Activated T-cell treated with anti-CD3 and anti-CD28 coated beads, Interleukin-2, amount 50 U/mL, for 24 hours (primary cell): ENCODE measurements at regions not wholly inside any gene's neighbourhood (a gene's known extent, or its start where the extent isn't known, plus 50 kb on each side); places are given as distances from the start of the nearest gene placed in this dataset.
"Not testable (repeated sequence)": the region's sequence is repeated elsewhere in the genome, so short reads cannot be mapped to it uniquely, and the experiment has no call there.

ENCODE experiments used
- DNase-seq: peaks from one replicate; pipeline ENCODE4 v3.0.0-alpha.2; 2020
- H3K27ac Mint-ChIP-seq: 2 replicates; pipeline ENCODE4 v1.8.0; 2020; ENCODE audit warnings: mild to moderate bottlenecking, mixed read lengths
- H3K27me3 Mint-ChIP-seq: 2 replicates; pipeline ENCODE4 v1.8.0; 2020; ENCODE audit warnings: mixed read lengths
- H3K36me3 Mint-ChIP-seq: 2 replicates; pipeline ENCODE4 v1.8.0; 2020; ENCODE audit warnings: low read depth, mixed read lengths
- H3K4me1 Mint-ChIP-seq: 2 replicates; pipeline ENCODE4 v1.8.0; 2020; ENCODE audit warnings: low read depth, mixed read lengths
- H3K4me3 Mint-ChIP-seq: 2 replicates; pipeline ENCODE4 v1.8.0; 2020; ENCODE audit warnings: mild to moderate bottlenecking, moderate library complexity, mixed read lengths
- H3K9me3 Mint-ChIP-seq: 2 replicates; pipeline ENCODE4 v1.8.0; 2020; ENCODE audit warnings: mixed read lengths

DNA sequence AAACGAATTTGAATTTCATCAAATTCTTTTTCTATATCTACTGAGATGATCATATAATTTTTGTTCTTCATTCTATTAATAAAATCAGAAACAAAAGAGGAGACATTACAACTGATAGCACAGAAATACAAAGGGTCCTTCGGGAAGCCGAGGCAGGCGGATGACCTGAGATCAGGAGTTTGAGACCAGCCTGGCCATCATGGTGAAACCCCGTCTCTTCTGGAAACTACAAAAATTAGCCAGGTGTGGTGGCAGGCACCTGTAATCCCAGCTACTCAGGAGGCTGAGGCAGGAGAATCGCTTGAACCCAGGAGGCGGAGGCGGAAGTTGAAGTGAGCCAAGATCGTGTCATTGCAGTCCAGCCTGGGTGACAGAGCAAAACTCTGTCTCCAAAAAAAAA lies 113.4 kb downstream of the PMAIP1 start:
- H3K4me1 Mint-ChIP-seq, H3K27ac Mint-ChIP-seq, H3K4me3 Mint-ChIP-seq, H3K9me3 Mint-ChIP-seq, DNase-seq, H3K36me3 Mint-ChIP-seq: not testable (repeated sequence)
- peaks cover 12% of the 10 kb centered on the region for H3K27me3 Mint-ChIP-seq

DNA sequence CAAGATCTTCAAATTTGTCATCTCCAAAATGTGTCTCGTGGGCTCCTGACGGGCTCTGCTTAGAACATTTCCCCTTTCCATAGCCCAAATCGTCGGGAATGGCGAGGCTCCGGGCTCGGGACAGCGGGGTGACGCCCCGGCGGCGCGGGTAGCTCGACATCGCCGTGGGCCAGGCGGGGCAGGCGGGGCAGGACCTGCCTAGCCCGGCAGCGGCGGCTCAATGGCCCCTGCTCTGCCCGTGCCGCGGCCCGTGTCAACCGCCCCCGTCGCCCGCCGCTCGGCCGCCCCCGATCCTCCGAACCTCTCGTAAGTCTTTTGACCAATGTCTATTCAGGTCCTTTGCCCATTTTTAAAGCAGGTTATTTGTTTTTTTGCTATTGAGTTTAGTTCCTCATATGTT lies 111.2 kb downstream of the PMAIP1 start:
- Mint-ChIP-seq H3K27me3 (peaks cover 12% of the 10 kb centered on the region), H3K9me3 (no peaks in the 10 kb centered on the region)

DNA sequence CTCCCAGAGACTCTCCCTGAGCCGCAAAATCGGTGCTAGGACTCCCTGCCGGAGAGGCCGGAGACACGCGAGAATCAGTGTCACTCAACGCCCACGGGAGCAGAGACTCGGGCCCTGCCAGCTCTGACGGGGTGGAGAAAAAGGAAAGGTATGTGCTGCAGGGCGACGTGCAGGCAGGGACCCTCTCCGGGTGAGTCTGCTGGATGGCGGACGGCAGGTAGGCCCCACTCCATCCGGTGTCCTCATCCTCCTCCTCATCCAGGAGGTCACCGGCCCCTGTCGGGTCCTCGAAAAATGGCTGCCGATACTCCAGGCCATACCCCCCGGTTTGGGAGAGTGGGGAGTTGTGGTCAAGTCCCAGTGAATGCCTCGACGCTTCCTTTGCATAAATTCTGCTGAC lies 110.7 kb downstream of the PMAIP1 start:
- no peak overlapping the region for H3K27ac Mint-ChIP-seq
- H3K4me3 Mint-ChIP-seq: no peak overlapping the region
- no peaks in the 10 kb centered on the region for H3K36me3 Mint-ChIP-seq
- H3K27me3 Mint-ChIP-seq: peaks cover 14% of the 10 kb centered on the region
- DNase-seq: no peak
- no peaks in the 10 kb centered on the region for H3K9me3 Mint-ChIP-seq
- H3K4me1 Mint-ChIP-seq: no peaks in the 10 kb centered on the region

More for the DNA sequence above, 111.2 kb downstream of the PMAIP1 start:
- Mint-ChIP-seq H3K27ac (no peak overlapping the region), H3K36me3 (no peaks in the 10 kb centered on the region), H3K4me1 (no peaks in the 10 kb centered on the region), H3K4me3 (no peak overlapping the region)
- no peak for DNase-seq

DNA sequence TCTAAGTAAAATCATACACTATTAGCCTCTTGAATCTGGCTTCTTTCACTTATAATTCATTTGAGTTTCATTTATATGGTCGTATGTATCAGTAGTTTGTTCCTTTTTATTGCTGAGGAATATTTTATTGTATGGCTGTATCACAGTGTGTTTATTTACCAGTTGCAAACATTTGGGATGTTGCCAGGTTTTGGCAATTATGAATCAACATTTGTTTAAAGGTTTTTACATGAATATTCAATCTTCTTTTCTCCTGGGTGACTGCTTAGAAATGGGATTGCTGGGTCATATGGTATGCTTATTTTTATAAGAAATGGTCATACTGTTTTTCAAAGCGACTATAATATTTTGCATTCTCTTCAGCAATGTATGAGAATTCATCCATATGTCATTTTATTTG lies 107.9 kb downstream of the PMAIP1 start:
- Mint-ChIP-seq H3K4me3 (no peak overlapping the region), H3K9me3 (no peaks in the 10 kb centered on the region), H3K4me1 (no peaks in the 10 kb centered on the region), H3K27me3 (peaks cover 14% of the 10 kb centered on the region), H3K27ac (no peak overlapping the region), H3K36me3 (no peaks in the 10 kb centered on the region)
- no peak for DNase-seq

DNA sequence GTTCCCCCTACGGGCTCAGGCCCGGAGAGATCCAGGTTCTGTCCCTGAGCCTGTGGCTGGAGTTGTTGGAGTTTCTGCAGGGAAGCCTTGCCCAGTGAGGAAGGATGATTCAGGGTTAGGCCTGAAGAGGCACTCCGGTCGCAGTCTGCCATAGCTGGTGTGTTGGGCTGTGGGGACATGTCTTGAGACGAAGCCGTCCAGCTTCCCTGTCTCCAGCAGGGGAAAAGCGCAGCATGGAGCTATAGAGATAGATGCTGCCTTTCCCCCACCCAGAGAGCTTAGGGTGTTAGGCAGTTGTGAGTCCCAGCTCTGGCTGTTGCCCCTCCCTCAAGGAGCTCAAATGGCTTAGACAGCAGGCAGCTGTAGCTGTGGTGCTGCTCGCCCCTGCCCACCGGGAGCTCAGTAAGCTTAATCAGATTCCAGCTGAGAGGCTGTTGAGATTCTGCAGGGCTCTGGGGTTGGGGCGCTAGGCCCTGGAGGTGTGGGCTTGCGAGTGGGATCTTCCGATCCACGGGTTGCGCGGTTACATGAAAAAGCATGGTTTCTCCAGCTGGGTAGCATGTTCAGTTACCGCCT lies 103.9 kb downstream of the PMAIP1 start:
- no peak for DNase-seq
- Mint-ChIP-seq H3K36me3 (no peaks in the 10 kb centered on the region), H3K4me1 (no peaks in the 10 kb centered on the region), H3K9me3 (no peaks in the 10 kb centered on the region), H3K4me3 (no peak overlapping the region), H3K27me3 (peaks cover 31% of the 10 kb centered on the region), H3K27ac (no peak overlapping the region)

DNA sequence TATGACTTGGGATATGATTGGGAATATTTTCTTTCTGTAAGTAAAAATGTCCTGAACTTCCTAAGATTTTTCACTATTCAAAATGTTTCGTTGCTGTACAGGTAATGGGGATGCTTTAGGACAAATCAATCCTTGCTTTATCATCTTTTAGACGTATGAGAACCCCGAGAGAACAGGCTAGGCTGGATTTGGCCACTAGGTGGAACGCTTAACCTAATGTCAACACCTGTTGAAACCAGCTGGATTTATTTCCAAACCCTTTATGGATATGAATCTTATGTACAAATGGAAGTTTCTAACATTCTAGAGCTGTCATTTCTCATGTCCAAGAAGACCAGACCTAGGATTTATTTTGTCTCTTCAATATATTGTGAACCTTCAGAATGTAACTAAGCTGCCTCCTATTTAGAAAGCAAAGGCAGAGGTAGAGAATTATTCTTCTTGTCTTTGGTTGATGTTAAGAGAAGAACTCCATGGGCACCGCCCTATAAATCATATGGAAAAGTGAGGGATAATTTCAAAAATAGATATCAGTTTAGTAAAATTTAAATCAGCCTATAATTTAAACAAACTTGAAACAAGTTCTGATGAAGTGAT lies 96.7 kb downstream of the PMAIP1 start:
- no peak for DNase-seq
- Mint-ChIP-seq H3K4me1 (no peaks in the 10 kb centered on the region), H3K27ac (no peak overlapping the region), H3K27me3 (peaks cover 56% of the 10 kb centered on the region), H3K4me3 (no peak overlapping the region), H3K9me3 (no peaks in the 10 kb centered on the region), H3K36me3 (no peaks in the 10 kb centered on the region)

DNA sequence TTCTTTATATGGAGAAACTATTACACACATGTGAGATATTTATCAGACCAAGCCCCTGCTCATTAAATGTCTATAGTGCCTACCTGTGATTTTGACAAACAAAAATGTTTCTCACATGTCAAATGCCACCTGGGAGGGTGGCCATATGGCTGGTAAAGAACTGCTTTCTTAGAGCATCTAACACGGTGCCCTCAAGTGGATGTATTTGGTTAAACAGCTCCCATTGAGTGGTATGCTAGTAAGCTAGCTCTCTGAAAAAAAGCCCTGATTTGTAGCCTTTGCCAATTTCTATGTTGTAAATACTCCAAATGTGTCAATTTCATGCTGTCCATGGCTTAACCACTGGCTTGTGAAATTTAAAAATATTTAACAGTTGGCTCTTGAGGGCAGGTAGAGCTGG lies 94.6 kb downstream of the PMAIP1 start:
- Mint-ChIP-seq H3K4me3 (no peak overlapping the region), H3K9me3 (no peaks in the 10 kb centered on the region), H3K36me3 (no peaks in the 10 kb centered on the region), H3K27me3 (peaks cover 52% of the 10 kb centered on the region), H3K27ac (no peak overlapping the region), H3K4me1 (no peaks in the 10 kb centered on the region)
- DNase-seq: no peak

DNA sequence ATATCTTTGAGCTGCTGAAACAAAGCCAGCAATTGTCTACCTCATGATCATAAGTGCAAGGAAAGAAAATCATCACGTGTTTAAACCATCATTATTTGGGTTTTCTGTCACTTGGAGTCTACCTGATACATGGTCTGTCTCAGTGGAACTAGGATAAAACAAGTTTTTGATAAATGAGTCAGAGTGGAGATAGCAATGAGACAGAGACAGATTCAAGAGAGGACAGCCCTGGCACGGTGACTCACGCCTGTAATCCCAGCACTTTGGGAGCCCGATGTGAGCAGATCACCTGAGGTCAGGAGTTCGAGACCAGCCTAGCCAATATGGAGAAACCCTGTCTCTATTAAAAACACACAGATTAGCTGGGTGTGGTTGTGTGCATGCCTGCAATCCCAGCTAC lies 93.8 kb downstream of the PMAIP1 start:
- peaks cover 57% of the 10 kb centered on the region for H3K27me3 Mint-ChIP-seq
- no peak overlapping the region for H3K27ac Mint-ChIP-seq
- no peak overlapping the region for H3K4me3 Mint-ChIP-seq
- no peaks in the 10 kb centered on the region for H3K36me3 Mint-ChIP-seq
- H3K4me1 Mint-ChIP-seq: no peaks in the 10 kb centered on the region
- DNase-seq: no peak
- H3K9me3 Mint-ChIP-seq: no peaks in the 10 kb centered on the region

DNA sequence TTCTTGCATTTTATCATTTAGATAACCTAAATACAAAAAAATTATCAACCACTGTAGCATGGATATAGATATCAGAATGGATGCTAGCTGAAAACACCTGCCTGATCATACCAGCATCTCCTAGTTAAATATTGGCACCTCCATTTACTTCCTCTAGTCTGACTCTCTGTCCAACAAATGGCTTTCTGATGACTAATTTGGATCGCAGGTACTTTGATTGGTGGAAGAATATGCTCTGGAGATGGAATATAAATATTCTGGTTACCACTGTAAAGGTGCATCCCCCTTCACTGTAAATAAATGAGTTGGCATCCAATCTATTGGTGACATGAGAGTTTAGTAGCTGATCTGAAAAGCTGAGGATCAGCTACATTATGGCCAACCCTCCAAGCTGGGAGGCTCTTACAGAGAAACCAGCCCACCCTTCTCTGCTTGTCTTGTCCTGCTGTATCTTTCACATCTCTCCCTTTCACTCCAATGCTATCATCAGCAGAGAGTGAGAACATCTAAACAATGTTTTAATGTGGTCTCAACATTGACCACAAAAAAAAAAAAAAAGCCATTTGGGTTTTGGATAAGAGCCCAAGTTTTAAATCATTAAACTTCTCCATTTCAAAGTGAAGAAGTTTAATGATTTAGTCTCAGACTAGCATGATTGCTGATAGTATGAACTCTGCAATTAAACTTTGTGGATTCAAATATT lies 90.5 kb downstream of the PMAIP1 start:
- no peaks in the 10 kb centered on the region for H3K36me3 Mint-ChIP-seq
- no peak for DNase-seq
- no peak overlapping the region for H3K27ac Mint-ChIP-seq
- no peak overlapping the region for H3K4me3 Mint-ChIP-seq
- H3K27me3 Mint-ChIP-seq: peaks cover 37% of the 10 kb centered on the region
- no peaks in the 10 kb centered on the region for H3K4me1 Mint-ChIP-seq
- H3K9me3 Mint-ChIP-seq: no peaks in the 10 kb centered on the region

DNA sequence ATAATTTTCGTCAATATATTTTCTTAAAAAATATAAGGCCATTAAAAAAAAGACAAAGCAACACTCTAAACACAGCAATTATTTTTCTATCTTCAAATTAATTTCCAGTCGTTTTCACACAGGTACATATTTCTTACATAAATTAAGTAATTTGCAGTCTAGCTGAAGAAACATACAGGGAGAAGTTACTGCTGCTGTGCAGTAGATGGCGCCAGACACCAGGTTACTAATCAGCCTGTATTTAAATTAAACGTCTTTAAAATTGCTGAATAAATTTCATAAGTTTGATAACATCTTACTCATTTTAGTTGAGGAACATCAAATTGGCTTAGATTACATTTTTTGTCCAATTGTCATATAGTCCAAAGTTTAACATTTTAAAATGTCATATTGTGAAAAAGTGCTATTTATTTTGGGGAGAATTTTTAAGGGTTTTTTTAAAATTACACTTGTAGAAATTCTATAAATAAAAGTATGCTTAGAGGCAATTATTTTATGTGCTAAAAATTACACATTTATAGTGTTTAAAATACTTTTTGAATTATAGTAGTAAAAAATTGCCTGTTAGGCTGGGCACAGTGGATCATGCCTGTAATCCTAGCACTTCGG lies 88.4 kb downstream of the PMAIP1 start:
- Mint-ChIP-seq H3K4me3 (no peak overlapping the region), H3K27me3 (peaks cover 24% of the 10 kb centered on the region), H3K9me3 (no peaks in the 10 kb centered on the region), H3K27ac (no peak overlapping the region), H3K36me3 (no peaks in the 10 kb centered on the region), H3K4me1 (no peaks in the 10 kb centered on the region)
- peak; percentile 45 for DNase-seq

DNA sequence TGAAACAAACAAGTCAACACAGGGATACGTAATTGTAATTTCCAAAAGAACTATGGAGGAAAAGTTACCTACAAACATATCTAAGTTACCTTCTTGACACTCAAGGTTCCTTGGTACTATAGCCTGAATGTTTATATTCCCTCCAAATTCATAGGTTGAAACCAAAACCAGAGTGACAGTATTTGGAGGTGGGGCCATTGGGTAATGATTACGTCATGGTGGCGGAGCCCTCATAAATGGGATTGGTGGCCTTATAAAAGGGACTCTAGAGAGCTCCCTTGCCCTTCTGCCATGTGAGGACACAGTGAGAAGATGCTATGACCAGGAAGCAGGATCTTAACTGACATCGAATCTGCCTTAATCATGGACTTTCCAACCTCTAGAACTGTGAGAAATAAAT lies 87.3 kb downstream of the PMAIP1 start:
- Mint-ChIP-seq H3K4me1 (no peaks in the 10 kb centered on the region), H3K27me3 (peaks cover 16% of the 10 kb centered on the region), H3K27ac (no peak overlapping the region), H3K9me3 (no peaks in the 10 kb centered on the region), H3K4me3 (no peak overlapping the region), H3K36me3 (no peaks in the 10 kb centered on the region)
- DNase-seq: no peak

DNA sequence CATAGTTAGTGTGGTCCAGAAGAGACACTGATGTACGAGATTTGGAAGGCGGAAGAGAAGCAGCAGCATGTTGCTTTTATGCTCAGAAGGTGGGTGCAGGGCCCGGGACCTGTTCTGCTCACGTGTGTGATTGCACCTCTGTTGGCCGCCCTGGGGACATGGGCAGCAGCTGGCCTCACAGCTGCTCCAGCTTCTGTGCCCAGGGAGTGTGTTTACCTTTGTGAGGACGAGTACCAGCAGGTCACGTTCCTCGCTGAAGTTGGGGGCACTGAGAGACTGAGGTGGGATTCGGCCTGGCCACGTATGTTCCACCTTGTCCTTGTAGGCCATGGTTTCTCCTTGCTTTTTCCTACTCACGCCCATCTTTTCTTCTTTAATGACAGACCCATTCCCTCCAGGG lies 86.3 kb downstream of the PMAIP1 start:
- Mint-ChIP-seq H3K9me3 (no peaks in the 10 kb centered on the region), H3K27me3 (peaks cover 13% of the 10 kb centered on the region), H3K4me3 (no peak overlapping the region), H3K4me1 (no peaks in the 10 kb centered on the region), H3K27ac (no peak overlapping the region), H3K36me3 (no peaks in the 10 kb centered on the region)
- DNase-seq: no peak

DNA sequence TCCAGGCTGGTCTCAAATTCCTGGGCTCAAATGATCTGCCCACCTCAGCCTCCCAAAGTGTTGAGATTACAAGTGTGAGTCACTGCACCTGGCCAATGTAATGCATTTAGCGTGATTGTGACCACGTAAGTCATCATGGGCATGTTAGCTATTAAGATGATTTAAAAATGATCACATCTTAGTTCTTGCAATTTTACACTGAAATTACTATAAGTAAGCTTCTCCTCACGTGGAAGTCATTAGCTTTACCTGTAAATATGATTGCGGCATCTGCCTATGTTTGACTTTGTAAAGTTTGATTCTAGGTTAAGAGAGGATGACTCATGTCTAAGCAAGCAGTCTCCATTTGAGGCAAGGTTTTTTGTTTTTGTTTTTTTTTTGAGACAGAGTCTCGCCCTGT lies 85.5 kb downstream of the PMAIP1 start:
- Mint-ChIP-seq H3K4me3 (no peak overlapping the region), H3K27ac (no peak overlapping the region), H3K36me3 (no peaks in the 10 kb centered on the region), H3K9me3 (no peaks in the 10 kb centered on the region), H3K27me3 (peaks cover 11% of the 10 kb centered on the region), H3K4me1 (no peaks in the 10 kb centered on the region)
- no peak for DNase-seq

DNA sequence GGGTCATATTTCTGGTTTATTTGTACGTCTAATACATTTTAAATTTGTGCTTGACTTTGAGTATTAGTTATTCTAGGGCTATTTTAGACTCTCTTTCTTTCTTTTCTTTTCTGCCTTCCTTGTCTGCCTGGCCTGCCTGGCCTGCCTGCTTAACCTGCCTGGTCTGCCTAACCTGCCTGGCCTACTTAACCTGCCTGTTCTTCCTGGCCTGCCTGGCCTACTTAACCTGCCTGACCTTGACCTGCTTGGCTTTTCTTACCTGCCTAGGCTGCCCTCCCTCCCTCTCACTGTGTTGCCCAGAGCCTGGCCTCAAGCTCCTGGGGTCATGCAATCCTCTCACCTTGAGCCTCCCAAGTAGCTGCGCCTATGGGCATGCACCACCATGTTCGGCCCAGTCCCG lies 83.7 kb downstream of the PMAIP1 start:
- H3K36me3 Mint-ChIP-seq: no peaks in the 10 kb centered on the region
- H3K9me3 Mint-ChIP-seq: no peaks in the 10 kb centered on the region
- no peak overlapping the region for H3K4me3 Mint-ChIP-seq
- no peak for DNase-seq
- no peaks in the 10 kb centered on the region for H3K27me3 Mint-ChIP-seq
- no peaks in the 10 kb centered on the region for H3K4me1 Mint-ChIP-seq
- no peak overlapping the region for H3K27ac Mint-ChIP-seq

DNA sequence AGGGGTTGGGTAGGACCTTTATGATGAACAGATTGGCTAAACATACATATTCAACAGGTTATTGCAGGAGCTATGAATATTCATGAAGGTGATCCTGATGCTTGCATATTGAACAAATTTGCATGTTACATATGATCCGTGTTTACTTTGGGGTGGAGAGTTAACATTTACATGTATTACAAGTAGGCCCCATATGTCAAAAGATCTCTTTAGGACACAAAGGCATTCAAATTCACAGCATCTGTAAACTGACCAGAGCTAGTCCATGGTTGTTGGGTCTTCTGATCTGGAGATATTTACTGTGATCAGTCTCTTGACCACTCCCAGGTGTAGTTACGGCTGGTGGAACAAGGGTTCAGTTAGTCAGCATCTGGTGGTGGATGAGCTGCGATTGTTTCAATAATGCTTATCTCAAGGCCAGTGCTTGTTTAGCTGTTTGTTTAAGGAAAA lies 80.4 kb downstream of the PMAIP1 start:
- H3K36me3 Mint-ChIP-seq: no peaks in the 10 kb centered on the region
- H3K27me3 Mint-ChIP-seq: peaks cover 2% of the 10 kb centered on the region
- no peaks in the 10 kb centered on the region for H3K4me1 Mint-ChIP-seq
- no peaks in the 10 kb centered on the region for H3K9me3 Mint-ChIP-seq
- H3K27ac Mint-ChIP-seq: no peak overlapping the region
- no peak for DNase-seq
- no peak overlapping the region for H3K4me3 Mint-ChIP-seq
